CD14-positive monocyte (primary cell): ENCODE measurements at regions not wholly inside any gene's neighbourhood (a gene's known extent, or its start where the extent isn't known, plus 50 kb on each side); places are given as distances from the start of the nearest gene placed in this dataset.

Experiments used
- DNase-seq, 3 donors: peaks; one replicate each; pipeline ENCODE4 v3.0.0-alpha.2; 2011 to 2022
- H2AFZ ChIP-seq: 2 replicates; pipeline ENCODE4 v1.6.0; 2012; ENCODE audit warnings: mild to moderate bottlenecking, low read depth, low read length, inconsistent platforms; ENCODE audit not compliant: insufficient read depth, poor library complexity, severe bottlenecking
- H3K27ac ChIP-seq, 2 donors: 1 replicate in 1 of 2; 2 replicates in 1 of 2; pipeline ENCODE4 v1.5.1; 2012 to 2013; ENCODE audit warnings: low read length in 2 of 2, control low read depth in 1 of 2, inconsistent platforms in 1 of 2, low read depth in 1 of 2, mild to moderate bottlenecking in 1 of 2
- H3K27me3 ChIP-seq, 2 donors: one replicate each; pipeline versions ENCODE4 v1.6.0 to v1.6.1; 2011 to 2013; ENCODE audit warnings: low read length in 2 of 2; ENCODE audit not compliant: control insufficient read depth in 2 of 2, insufficient read depth in 2 of 2
- H3K36me3 ChIP-seq, 2 donors: replicated peaks in 1 of 2; 1 replicate in 1 of 2; 2 replicates in 1 of 2; pipeline versions ENCODE4 v1.5.1 to v1.6.1; 2012 to 2013; ENCODE audit warnings: low read length in 2 of 2, control low read depth in 1 of 2, inconsistent platforms in 1 of 2, mild to moderate bottlenecking in 1 of 2; ENCODE audit not compliant: insufficient read depth in 2 of 2, control insufficient read depth in 1 of 2
- H3K4me1 ChIP-seq, 2 donors: 1 replicate in 1 of 2; 2 replicates in 1 of 2; pipeline versions ENCODE4 v1.5.1 to v1.6.1; 2012 to 2013; ENCODE audit warnings: low read length in 2 of 2, control low read depth in 1 of 2, inconsistent platforms in 1 of 2, mild to moderate bottlenecking in 1 of 2, moderate library complexity in 1 of 2; ENCODE audit not compliant: insufficient read depth in 2 of 2, control insufficient read depth in 1 of 2
- H3K4me2 ChIP-seq: replicated peaks from 2 replicates; pipeline ENCODE3; 2012; ENCODE audit warnings: low read length, moderate library complexity, mild to moderate bottlenecking; ENCODE audit not compliant: poor library complexity, severe bottlenecking; ENCODE audit errors: extremely low read depth
- H3K4me3 ChIP-seq, 3 experiments: fragments of 200-600 bp in 1 of 3; sonication (generic) in 1 of 3; replicated peaks in 1 of 3; 1 replicate in 2 of 3; 2 replicates in 1 of 3; pipeline ENCODE4 v1.5.1; 2011 to 2013; ENCODE audit warnings: low read length in 3 of 3, mild to moderate bottlenecking in 3 of 3, control low read depth in 2 of 3, low read depth in 2 of 3, inconsistent platforms in 1 of 3, moderate library complexity in 1 of 3
- H3K79me2 ChIP-seq: 2 replicates; pipeline ENCODE4 v1.6.0; 2012; ENCODE audit warnings: mild to moderate bottlenecking, control low read depth, inconsistent platforms, low read length, moderate library complexity; ENCODE audit not compliant: insufficient read depth
- H3K9ac ChIP-seq: 2 replicates; pipeline ENCODE4 v1.6.0; 2017; ENCODE audit warnings: low read length, mild to moderate bottlenecking; ENCODE audit not compliant: insufficient read depth, poor library complexity, severe bottlenecking
- H3K9me3 ChIP-seq, 2 donors: replicated peaks in 1 of 2; 1 replicate in 1 of 2; 2 replicates in 1 of 2; pipeline versions ENCODE4 v1.5.1 to v1.6.1; 2012 to 2013; ENCODE audit warnings: low read length in 2 of 2, control low read depth in 1 of 2; ENCODE audit not compliant: control insufficient read depth in 1 of 2, insufficient read depth in 1 of 2
- H4K20me1 ChIP-seq: 2 replicates; pipeline ENCODE4 v1.6.0; 2012; ENCODE audit warnings: mild to moderate bottlenecking, low read length, control low read depth, moderate library complexity; ENCODE audit not compliant: insufficient read depth
- H3K27ac Mint-ChIP-seq, 7 donors: one replicate each; pipeline ENCODE4 v1.8.0; 2020; ENCODE audit warnings: mild to moderate bottlenecking in 7 of 7, mixed read lengths in 7 of 7, moderate library complexity in 6 of 7, inconsistent platforms in 2 of 7
- H3K27me3 Mint-ChIP-seq, 3 donors: one replicate each; pipeline ENCODE4 v1.8.0; 2021 to 2022; ENCODE audit warnings: low read depth in 3 of 3, mild to moderate bottlenecking in 3 of 3, mixed read lengths in 3 of 3, moderate library complexity in 3 of 3, inconsistent platforms in 1 of 3
- H3K36me3 Mint-ChIP-seq, 2 donors: one replicate each; pipeline ENCODE4 v1.8.0; 2020; ENCODE audit warnings: mixed read lengths in 2 of 2, inconsistent platforms in 1 of 2, mild to moderate bottlenecking in 1 of 2
- H3K4me1 Mint-ChIP-seq: one replicate; pipeline ENCODE4 v1.8.0; 2020; ENCODE audit warnings: mild to moderate bottlenecking, mixed read lengths
- H3K4me3 Mint-ChIP-seq, 2 donors: one replicate each; pipeline ENCODE4 v1.8.0; 2020; ENCODE audit warnings: mild to moderate bottlenecking in 2 of 2, mixed read lengths in 2 of 2, moderate library complexity in 1 of 2
- H3K9me3 Mint-ChIP-seq, 7 donors: one replicate each; pipeline ENCODE4 v1.8.0; 2020 to 2022; ENCODE audit warnings: mixed read lengths in 7 of 7, mild to moderate bottlenecking in 6 of 7, moderate library complexity in 6 of 7, inconsistent platforms in 2 of 7
- WGBS: methylation state at CpG from one replicate; pipeline ENCODE4 v1.1.5; 2013; ENCODE audit warnings: missing lambda C conversion rate; ENCODE audit not compliant: insufficient coverage; 5-methylcytosine and 5-hydroxymethylcytosine counted together
- intact Hi-C, 2 donors: fragments of 100-400 bp; cut with micrococcal nuclease; formaldehyde crosslinking; loops; one replicate each; pipeline versions ENCODE4 v1.15.0 to v1.15.1; 2023
- TF ChIP-seq, protein P1 (sequence below): fragments of 200-600 bp; IDR thresholded peaks from one replicate; pipeline ENCODE4 v1.8.0; 2022; ENCODE audit warnings: antibody characterized with exemption, mild to moderate bottlenecking

DNA sequence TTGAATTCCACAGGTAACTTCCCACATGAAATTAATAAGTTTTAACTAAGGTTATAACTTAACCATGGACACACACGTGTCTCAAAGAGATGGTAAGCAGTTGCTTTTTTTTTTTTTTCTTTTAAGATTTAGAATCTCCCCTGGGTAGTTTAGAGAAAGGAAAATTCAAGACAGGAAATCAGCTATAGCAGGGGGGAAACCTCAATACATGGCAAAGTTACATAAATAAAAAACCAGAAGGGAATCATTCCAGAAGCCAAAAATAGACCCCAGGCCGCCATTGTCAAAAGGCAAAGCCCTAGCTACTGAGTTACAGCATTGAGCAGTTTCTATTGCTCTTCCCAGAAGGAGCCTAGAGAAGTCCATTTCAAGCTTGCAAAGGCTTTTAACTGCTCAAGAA lies 91.5 kb upstream of the ZNF236 start:
- H3K4me3 Mint-ChIP-seq, result no peak overlapping the region
- intact Hi-C loops, result no loop called here
- no peak overlapping the region for H3K9ac ChIP-seq
- no peak overlapping the region for H3K27ac ChIP-seq
- no peak overlapping the region for H3K27ac Mint-ChIP-seq
- peaks cover 26% of the 10 kb centered on the region for H3K4me1 Mint-ChIP-seq
- H3K9me3 ChIP-seq, result peaks cover 0 to 6% of the 10 kb centered on the region in 2 donors
- no peak overlapping the region for H3K4me3 ChIP-seq
- 0% methylated on average over 1 of the region's 2 CpGs for WGBS
- H3K79me2 ChIP-seq, result no peaks in the 10 kb centered on the region
- H3K27me3 Mint-ChIP-seq, result peaks cover 0 to 3% (median 1%) of the 10 kb centered on the region in 3 donors
- no peaks in the 10 kb centered on the region for H4K20me1 ChIP-seq
- H3K36me3 ChIP-seq, result no peaks in the 10 kb centered on the region
- H3K27me3 ChIP-seq, result no peaks in the 10 kb centered on the region
- H3K4me1 ChIP-seq, result peaks cover 13 to 19% of the 10 kb centered on the region in 2 donors
- DNase-seq, result no peak
- no peak overlapping the region for H3K4me2 ChIP-seq
- peaks cover 6 to 20% (median 11%) of the 10 kb centered on the region in 7 donors for H3K9me3 Mint-ChIP-seq
- H3K36me3 Mint-ChIP-seq, result no peaks in the 10 kb centered on the region
- TF ChIP-seq, protein P1, sequence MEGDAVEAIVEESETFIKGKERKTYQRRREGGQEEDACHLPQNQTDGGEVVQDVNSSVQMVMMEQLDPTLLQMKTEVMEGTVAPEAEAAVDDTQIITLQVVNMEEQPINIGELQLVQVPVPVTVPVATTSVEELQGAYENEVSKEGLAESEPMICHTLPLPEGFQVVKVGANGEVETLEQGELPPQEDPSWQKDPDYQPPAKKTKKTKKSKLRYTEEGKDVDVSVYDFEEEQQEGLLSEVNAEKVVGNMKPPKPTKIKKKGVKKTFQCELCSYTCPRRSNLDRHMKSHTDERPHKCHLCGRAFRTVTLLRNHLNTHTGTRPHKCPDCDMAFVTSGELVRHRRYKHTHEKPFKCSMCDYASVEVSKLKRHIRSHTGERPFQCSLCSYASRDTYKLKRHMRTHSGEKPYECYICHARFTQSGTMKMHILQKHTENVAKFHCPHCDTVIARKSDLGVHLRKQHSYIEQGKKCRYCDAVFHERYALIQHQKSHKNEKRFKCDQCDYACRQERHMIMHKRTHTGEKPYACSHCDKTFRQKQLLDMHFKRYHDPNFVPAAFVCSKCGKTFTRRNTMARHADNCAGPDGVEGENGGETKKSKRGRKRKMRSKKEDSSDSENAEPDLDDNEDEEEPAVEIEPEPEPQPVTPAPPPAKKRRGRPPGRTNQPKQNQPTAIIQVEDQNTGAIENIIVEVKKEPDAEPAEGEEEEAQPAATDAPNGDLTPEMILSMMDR, result no peak
- no peak overlapping the region for H2AFZ ChIP-seq

DNA sequence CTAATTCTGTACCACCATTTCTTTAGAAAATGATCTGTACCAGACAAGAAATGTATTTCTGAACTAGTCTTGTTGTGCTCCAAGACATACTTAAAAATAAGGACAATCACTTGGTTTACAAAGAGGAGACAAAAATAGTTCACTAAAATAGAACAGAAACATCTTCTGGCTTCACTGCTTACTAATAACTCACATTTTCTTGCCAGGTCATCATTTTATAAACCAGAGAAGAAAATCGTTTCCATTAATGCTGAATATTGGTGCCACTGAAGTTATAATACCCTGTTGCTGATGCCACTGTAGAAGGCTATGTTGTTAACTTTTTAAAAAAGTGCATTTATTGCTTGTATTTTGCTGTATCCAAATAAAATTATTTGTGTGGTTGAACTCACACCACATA lies 94.8 kb upstream of the ZNF236 start:
- Mint-ChIP-seq H3K4me3 (no peak overlapping the region), H3K27me3 (peaks cover 0 to 7% (median 0%) of the 10 kb centered on the region in 3 donors), H3K4me1 (peaks cover 26% of the 10 kb centered on the region), H3K9me3 (peaks cover 6 to 17% (median 11%) of the 10 kb centered on the region in 7 donors), H3K27ac (no peak overlapping the region), H3K36me3 (no peaks in the 10 kb centered on the region)
- no peaks in the 10 kb centered on the region for H3K36me3 ChIP-seq
- no peak overlapping the region for H3K4me3 ChIP-seq
- peaks cover 13 to 19% of the 10 kb centered on the region in 2 donors for H3K4me1 ChIP-seq
- no peaks in the 10 kb centered on the region for H3K79me2 ChIP-seq
- no peaks in the 10 kb centered on the region for H4K20me1 ChIP-seq
- H3K9me3 ChIP-seq, result peaks cover 0 to 6% of the 10 kb centered on the region in 2 donors
- H3K9ac ChIP-seq, result no peak overlapping the region
- no peaks in the 10 kb centered on the region for H3K27me3 ChIP-seq
- TF ChIP-seq, protein P1, result no peak
- H3K4me2 ChIP-seq, result no peak overlapping the region
- WGBS, result no CpG with 5 or more reads among the region's 1 CpG
- no peak overlapping the region for H3K27ac ChIP-seq
- intact Hi-C loops, result no loop called here
- DNase-seq, result no peak
- no peak overlapping the region for H2AFZ ChIP-seq
